ENCODE measurements at regions not wholly inside any gene's neighbourhood (a gene's known extent, or its start where the extent isn't known, plus 50 kb on each side); places are given as distances from the start of the nearest gene placed in this dataset.

- TF ChIP-seq CTCF (optimal IDR thresholded peaks at IDR 0.05 in 1 of 3, IDR thresholded peaks at IDR 0.05 in 1 of 3, conservative IDR thresholded peaks at IDR 0.05 in 1 of 3; ENCODE audit: extremely low read depth in 1 of 3, insufficient read depth in 2 of 3, low read length in 3 of 3) (no peak), EZH2 (IDR thresholded peaks at IDR 0.05; ENCODE audit: low read length) (no peak)
Measured at GRCh38 chr4:138689187-138689586, 326.4 kb upstream of the NOCT start.
